Activated T-helper 1 cell treated with anti-CD3 and anti-CD28 coated beads, Interleukin-12 subunit alpha, Interleukin-12 subunit beta, Interleukin-2, Interleukin-4 antibody, amounts not matched to agents 30 ng/mL and 10 ng/mL and 1 ng/mL, durations not matched to agents 14 hours and 24 hours and 36 hours (primary cell): ENCODE measurements at regions not wholly inside any gene's neighbourhood (a gene's known extent, or its start where the extent isn't known, plus 50 kb on each side); places are given as distances from the start of the nearest gene placed in this dataset.
"Not testable (repeated sequence)": the region's sequence is repeated elsewhere in the genome, so short reads cannot be mapped to it uniquely, and the experiment has no call there.

Experiments used
- DNase-seq: peaks from one replicate; pipeline ENCODE4 v3.0.0; 2021; ENCODE audit warnings: low spot score
- H3K27ac Mint-ChIP-seq: one replicate; pipeline ENCODE4 v1.8.0; 2021; ENCODE audit warnings: mild to moderate bottlenecking, mixed read lengths
- H3K27me3 Mint-ChIP-seq: one replicate; pipeline ENCODE4 v1.8.0; 2022; ENCODE audit warnings: mild to moderate bottlenecking, moderate library complexity, mixed read lengths; ENCODE audit not compliant: insufficient read depth
- H3K36me3 Mint-ChIP-seq: one replicate; pipeline ENCODE4 v1.8.0; 2021; ENCODE audit warnings: low read depth, mixed read lengths
- H3K4me1 Mint-ChIP-seq: one replicate; pipeline ENCODE4 v1.8.0; 2021; ENCODE audit warnings: low read depth, mixed read lengths
- H3K4me3 Mint-ChIP-seq: one replicate; pipeline ENCODE4 v1.8.0; 2021; ENCODE audit warnings: mild to moderate bottlenecking, moderate library complexity, mixed read lengths
- H3K9me3 Mint-ChIP-seq: one replicate; pipeline ENCODE4 v1.8.0; 2021; ENCODE audit warnings: mixed read lengths
- intact Hi-C: fragments of 100-400 bp; cut with micrococcal nuclease; formaldehyde crosslinking; loops from one replicate; pipeline ENCODE4 v1.15.1; 2024

DNA sequence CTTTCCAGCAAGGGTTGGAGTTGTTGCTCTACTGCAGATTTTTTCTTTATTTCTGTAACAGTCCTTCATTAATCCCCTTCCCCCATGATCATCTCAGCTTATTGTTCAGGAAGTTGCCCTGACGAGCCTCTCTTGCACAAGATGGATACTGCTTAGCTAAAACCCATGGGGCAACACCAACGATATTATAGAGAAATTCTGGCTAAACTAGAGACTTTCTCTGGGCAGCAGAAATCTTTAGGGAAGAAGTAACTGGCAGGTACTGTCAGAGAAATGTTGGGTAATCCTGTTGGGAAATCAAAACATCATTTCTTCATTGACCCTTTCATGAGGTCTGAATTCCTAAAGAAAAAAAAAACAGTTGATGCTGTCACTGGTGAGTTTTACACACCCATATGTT, 921.3 kb downstream of the NLGN4X start:
- intact Hi-C loops: no loop called here
- no peaks in the 10 kb centered on the region for H3K9me3 Mint-ChIP-seq
- no peak for DNase-seq
- no peak overlapping the region for H3K4me3 Mint-ChIP-seq
- no peaks in the 10 kb centered on the region for H3K4me1 Mint-ChIP-seq
- H3K27me3 Mint-ChIP-seq: no peaks in the 10 kb centered on the region
- no peaks in the 10 kb centered on the region for H3K36me3 Mint-ChIP-seq
- H3K27ac Mint-ChIP-seq: no peak overlapping the region

DNA sequence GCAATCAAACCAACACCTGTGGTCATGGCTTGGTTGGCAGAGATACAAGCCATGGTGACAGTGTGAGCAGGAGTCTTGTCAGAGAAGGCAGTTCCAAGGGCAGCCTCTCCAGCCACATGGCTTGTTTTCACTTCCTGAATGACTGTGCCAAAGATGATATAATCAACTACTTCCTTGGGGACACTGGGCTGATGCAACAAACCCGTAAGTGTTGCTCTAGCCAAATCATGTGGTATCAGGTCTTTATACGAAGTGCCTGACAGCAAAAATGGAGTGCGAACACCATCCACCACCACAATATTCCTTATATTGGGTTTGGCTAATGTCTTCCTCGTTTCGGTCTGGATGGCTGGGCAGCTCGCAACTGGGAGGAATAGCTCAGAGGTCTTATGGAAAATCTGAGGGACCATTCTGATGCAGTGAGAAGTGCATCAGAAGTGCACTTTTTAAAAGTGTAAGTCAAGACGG, 922.0 kb downstream of the NLGN4X start:
- Mint-ChIP-seq H3K36me3 (no peaks in the 10 kb centered on the region), H3K27ac (no peak overlapping the region), H3K4me3 (no peak overlapping the region), H3K27me3 (no peaks in the 10 kb centered on the region), H3K4me1 (no peaks in the 10 kb centered on the region), H3K9me3 (no peaks in the 10 kb centered on the region)
- intact Hi-C loops: no loop called here
- no peak for DNase-seq

DNA sequence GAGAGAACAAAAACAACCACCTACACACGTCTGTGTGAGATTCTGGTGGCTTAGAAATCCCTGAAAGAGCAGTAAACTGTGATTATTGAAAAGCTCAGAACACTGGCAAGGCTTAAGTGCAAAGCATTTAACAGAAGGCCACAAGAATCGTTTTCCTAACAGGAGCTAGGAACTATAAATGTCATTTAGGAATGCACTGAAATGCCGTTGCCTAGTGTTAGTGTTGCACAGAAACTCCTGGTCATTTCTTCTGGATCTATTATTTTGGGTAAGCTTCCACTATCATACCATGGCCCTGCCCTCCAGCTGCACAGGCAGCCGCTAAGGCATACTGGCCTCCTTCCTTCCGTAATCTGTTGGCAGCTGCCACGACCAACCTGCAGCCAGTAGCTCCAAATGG, 923.2 kb downstream of the NLGN4X start:
- Mint-ChIP-seq H3K36me3 (no peaks in the 10 kb centered on the region), H3K27me3 (no peaks in the 10 kb centered on the region), H3K4me3 (no peak overlapping the region), H3K27ac (no peak overlapping the region), H3K4me1 (no peaks in the 10 kb centered on the region), H3K9me3 (no peaks in the 10 kb centered on the region)
- DNase-seq: no peak
- intact Hi-C loops: no loop called here

DNA sequence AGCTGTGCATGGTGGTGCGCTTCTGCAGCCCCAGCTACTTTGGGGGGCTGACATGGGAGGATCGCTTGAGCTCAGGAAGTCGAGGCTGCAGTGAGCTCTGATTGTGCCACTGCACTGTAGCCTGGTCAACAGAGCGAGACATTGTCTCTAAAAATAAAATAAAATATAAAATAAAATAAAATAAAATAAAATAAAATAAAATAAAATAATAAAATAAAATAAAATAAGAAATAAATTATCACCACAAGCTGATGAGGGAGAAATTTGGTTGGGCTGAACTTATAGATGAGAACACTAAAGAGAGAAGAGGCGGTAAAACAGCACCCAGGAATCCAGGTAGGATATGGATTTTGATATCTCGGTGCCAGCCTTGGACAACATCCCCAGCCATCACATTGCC, 933.7 kb downstream of the NLGN4X start:
- intact Hi-C loops: no loop called here

DNA sequence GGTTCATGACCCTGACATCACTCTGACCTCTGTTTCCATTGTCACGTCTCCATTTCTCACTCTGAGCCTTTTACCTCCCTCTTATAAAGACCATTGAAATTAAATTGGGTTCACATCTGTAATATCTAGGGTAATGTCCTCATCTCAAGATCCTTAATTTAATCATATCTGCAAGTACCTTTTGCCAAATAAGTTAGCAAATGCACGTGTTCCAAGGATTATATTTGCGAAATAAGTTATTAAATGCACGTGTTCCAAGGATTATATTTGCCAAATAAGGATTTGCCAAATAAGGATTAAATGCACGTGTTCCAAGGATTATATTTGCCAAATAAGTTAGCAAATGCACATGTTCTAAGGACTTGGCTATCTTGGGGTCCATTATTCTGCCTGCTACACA, 938.0 kb downstream of the NLGN4X start:
- H3K36me3 Mint-ChIP-seq: no peaks in the 10 kb centered on the region
- no peak for DNase-seq
- H3K9me3 Mint-ChIP-seq: peaks cover 3% of the 10 kb centered on the region
- H3K4me3 Mint-ChIP-seq: no peak overlapping the region
- intact Hi-C loops: no loop called here
- no peaks in the 10 kb centered on the region for H3K4me1 Mint-ChIP-seq
- no peaks in the 10 kb centered on the region for H3K27me3 Mint-ChIP-seq
- no peak overlapping the region for H3K27ac Mint-ChIP-seq

More for the DNA sequence above, 933.7 kb downstream of the NLGN4X start:
- no peak for DNase-seq
- Mint-ChIP-seq H3K36me3 (no peaks in the 10 kb centered on the region), H3K27me3 (no peaks in the 10 kb centered on the region), H3K4me3 (no peak overlapping the region), H3K9me3 (peaks cover 2% of the 10 kb centered on the region), H3K4me1 (no peaks in the 10 kb centered on the region), H3K27ac (no peak overlapping the region)

DNA sequence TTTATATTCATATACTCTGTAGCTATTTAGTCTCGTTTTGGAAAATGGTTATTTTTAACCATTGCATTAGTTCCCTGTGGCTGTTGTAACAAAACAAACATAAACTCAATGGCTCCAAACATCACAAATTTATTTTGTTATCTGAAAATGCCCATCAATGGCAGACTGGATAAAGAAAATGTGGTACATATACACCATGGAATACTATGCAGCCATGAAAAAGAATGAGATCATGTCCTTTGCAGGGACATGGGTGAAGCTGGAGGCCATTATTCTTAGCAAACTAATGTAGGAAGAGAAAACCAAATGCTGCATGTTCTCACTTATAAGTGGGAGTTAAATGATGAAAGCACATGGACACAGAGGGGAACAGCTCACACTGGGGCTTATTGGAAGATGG, 938.7 kb downstream of the NLGN4X start:
- intact Hi-C loops, H3K36me3 Mint-ChIP-seq, DNase-seq, H3K27me3 Mint-ChIP-seq, H3K4me1 Mint-ChIP-seq, H3K4me3 Mint-ChIP-seq, H3K27ac Mint-ChIP-seq, H3K9me3 Mint-ChIP-seq: not testable (repeated sequence)

DNA sequence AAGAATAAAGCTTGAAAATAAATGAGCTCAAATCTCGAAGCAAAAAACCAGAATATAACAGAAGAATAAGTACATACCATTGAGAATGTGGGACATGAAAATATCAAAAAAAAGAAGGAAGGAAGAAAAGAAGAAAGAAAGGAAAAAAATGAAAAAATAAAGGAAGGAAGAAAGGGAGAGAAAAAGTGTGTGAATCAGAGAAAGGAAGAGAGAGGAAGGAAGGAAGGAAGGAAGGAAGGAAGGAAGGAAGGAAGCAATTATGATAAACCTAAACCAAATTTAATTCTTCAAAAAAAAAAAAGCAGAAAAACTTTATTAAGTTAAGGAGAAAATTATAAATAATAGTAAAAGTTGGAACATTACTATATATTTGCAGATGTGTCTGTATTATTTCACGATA, 949.8 kb downstream of the NLGN4X start:
- intact Hi-C loops: no loop called here
- Mint-ChIP-seq H3K27me3 (no peaks in the 10 kb centered on the region), H3K27ac (no peak overlapping the region), H3K36me3 (no peaks in the 10 kb centered on the region), H3K4me1 (no peaks in the 10 kb centered on the region), H3K9me3 (peaks cover under 1% of the 10 kb centered on the region), H3K4me3 (no peak overlapping the region)
- DNase-seq: no peak

DNA sequence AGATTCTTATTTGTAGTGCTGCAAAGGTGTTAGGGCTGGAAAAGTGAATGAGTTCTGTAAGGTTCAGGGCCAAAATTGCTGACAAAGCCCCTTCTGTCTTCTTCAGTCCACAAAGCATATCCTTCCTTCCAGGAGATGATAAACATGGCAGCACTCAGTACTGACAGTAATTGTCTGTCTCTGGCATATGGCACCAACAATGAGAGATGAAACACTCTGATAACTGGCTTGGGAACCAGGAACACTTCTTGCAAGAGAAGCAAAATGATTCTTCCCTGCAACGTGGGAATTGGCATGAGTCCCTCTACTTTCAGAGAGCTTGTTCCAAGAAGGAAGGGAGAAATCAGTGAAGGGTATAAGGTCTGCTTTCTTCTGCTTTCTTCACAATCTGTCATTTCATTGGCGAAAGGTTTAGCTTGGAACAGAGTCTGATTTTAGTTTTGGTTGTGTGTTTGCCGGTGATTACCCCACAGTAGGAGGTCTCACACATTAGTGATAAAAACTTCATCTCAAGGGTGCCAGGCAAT, 963.3 kb downstream of the NLGN4X start:
- H3K9me3 Mint-ChIP-seq: no peaks in the 10 kb centered on the region
- DNase-seq: no peak
- H3K36me3 Mint-ChIP-seq: no peaks in the 10 kb centered on the region
- intact Hi-C loops: no loop called here
- H3K4me3 Mint-ChIP-seq: no peak overlapping the region
- no peaks in the 10 kb centered on the region for H3K4me1 Mint-ChIP-seq
- H3K27ac Mint-ChIP-seq: no peak overlapping the region
- no peaks in the 10 kb centered on the region for H3K27me3 Mint-ChIP-seq

DNA sequence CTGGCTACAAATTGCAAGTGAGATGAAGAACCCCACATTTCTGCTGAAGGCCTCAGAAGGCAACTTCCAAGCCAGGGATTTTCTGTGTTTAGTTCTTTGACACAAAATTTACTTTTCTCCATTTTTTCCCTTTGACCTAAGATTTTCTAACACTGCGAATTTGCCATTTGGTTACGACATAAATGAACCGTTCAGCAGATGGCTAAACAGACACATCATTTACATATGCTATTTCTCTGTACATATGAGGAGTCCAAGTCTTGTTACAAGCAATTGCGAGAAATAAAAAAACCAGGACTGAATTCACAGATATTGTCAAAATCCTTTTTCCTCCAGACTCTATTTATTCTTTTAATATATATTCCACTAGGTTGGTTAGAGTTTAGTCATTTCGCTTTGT, 978.6 kb downstream of the NLGN4X start:
- Mint-ChIP-seq H3K27ac (no peak overlapping the region), H3K36me3 (no peaks in the 10 kb centered on the region), H3K4me1 (no peaks in the 10 kb centered on the region), H3K9me3 (no peaks in the 10 kb centered on the region), H3K4me3 (no peak overlapping the region), H3K27me3 (no peaks in the 10 kb centered on the region)
- no peak for DNase-seq
- intact Hi-C loops: no loop called here

DNA sequence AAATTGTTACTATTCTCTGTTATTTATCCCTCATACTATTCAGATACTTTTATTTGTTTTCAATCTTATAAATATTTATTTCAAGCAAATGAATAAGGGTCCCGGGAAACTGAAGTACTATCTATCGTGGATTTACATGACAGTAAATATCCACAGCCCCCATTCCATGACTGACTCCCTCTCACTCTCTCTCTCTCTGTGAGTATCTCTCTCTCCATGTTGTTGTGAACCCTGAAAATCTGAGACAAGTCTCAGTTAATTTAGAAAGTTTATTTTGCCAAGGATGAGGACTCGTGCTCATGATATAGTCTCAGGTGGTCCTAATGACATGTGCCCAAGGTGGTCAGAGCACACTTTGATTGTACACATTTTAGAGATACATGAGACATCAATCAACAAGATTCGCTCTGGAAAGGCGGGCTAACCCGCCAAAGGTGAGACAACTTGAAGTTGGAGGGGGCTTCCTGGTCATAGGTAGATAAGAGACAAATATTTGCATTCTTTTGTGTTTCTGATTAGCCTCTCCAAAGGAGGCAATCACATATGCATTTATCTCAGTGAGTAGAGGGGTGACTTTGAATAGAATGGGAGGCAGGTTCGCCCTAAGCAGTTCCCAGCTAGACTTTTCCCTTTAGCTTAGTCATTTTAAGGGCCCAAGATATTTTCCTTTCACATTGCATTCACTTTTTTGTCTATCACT, 986.4 kb downstream of the NLGN4X start:
- DNase-seq: no peak
- intact Hi-C loops: no loop called here
- Mint-ChIP-seq H3K36me3 (no peaks in the 10 kb centered on the region), H3K4me3 (no peak overlapping the region), H3K9me3 (no peaks in the 10 kb centered on the region), H3K4me1 (no peaks in the 10 kb centered on the region), H3K27ac (no peak overlapping the region), H3K27me3 (no peaks in the 10 kb centered on the region)

DNA sequence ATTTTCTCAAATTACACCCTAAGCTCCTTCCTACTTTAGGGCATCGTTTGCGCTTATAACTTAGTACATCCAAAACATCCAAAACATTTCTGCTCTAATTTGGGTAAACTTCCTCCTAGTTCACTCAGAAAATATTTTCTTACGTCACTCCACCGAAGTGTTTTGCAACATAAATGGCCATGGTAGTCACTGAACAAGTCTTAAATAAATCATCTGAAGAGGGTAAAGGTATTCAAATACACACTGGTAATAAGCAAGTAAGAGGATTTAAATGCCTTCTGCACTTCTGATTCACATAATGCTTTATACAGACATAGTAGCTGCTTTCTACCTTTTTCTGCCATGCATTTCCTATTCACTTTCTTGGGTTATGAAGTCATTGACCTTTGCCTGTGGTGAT, 991.9 kb downstream of the NLGN4X start:
- no peak for DNase-seq
- Mint-ChIP-seq H3K27me3 (no peaks in the 10 kb centered on the region), H3K9me3 (peaks cover 3% of the 10 kb centered on the region), H3K36me3 (no peaks in the 10 kb centered on the region), H3K4me3 (no peak overlapping the region), H3K27ac (no peak overlapping the region), H3K4me1 (no peaks in the 10 kb centered on the region)
- intact Hi-C loops: no loop called here

DNA sequence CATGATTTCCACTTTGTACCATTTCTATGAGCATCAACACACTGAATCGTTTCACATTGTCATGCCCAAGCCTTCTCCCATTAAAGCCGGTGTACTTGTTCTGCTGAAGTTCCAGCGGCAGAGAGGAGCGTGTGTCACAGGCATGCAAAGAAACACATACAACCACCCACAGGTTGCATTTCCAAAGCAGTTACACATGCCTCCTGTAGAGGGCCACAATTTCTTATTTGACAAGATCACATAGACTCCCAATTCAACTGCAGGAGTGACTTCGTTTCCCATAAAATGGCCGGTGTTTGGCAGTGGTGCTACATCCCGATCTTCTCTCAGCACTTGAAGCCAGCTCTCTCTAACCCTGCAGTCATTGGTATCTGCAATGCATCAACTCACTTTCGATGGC, 992.6 kb downstream of the NLGN4X start:
- intact Hi-C loops: no loop called here
- DNase-seq: no peak
- peaks cover 3% of the 10 kb centered on the region for H3K9me3 Mint-ChIP-seq
- no peaks in the 10 kb centered on the region for H3K4me1 Mint-ChIP-seq
- H3K27me3 Mint-ChIP-seq: no peaks in the 10 kb centered on the region
- H3K27ac Mint-ChIP-seq: no peak overlapping the region
- no peak overlapping the region for H3K4me3 Mint-ChIP-seq
- H3K36me3 Mint-ChIP-seq: no peaks in the 10 kb centered on the region

DNA sequence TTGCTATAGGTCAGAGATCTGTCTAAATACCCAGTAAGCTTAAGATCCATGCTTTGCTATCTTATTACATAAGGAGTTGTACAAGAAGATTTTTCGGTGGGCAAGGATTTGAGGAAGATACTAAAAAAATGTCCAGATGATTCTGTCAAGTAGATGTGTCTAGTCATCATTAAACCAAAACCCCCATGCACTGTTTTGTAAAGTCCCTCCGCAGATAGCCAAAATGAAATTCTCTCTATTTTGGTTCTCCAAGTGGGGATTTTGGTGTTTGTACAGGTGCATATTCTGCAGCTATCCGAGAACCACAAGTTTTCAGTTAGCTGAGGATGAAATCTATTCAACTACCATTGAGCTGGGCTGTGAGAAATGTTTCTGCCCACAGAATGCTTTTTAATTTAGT, 994.8 kb downstream of the NLGN4X start:
- Mint-ChIP-seq H3K9me3 (peaks cover 3% of the 10 kb centered on the region), H3K36me3 (no peaks in the 10 kb centered on the region), H3K4me3 (no peak overlapping the region), H3K27ac (no peak overlapping the region), H3K4me1 (no peaks in the 10 kb centered on the region), H3K27me3 (no peaks in the 10 kb centered on the region)
- no peak for DNase-seq
- intact Hi-C loops: no loop called here

DNA sequence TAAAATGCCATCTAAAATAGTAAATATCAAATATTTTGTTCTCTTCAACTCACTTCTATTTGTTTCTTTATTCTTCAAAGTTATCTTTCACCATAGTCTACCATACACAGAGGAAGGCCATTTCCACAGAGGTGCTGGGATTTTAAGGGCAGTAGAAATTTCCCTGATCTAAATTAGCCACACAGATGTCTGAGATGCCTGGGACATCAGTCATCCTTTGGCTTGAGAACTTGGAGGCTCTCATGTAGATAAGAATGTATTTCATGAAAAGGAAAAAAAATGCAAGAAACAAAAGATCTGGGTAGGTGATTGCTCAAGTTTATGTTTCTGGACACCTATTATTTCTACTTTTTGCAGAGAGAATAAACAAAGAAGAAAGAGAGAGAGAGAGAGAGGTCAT, 1008.2 kb downstream of the NLGN4X start:
- no peak for DNase-seq
- Mint-ChIP-seq H3K27ac (no peak overlapping the region), H3K27me3 (no peaks in the 10 kb centered on the region), H3K4me1 (no peaks in the 10 kb centered on the region), H3K36me3 (no peaks in the 10 kb centered on the region), H3K4me3 (no peak overlapping the region), H3K9me3 (peaks cover 8% of the 10 kb centered on the region)
- intact Hi-C loops: no loop called here
